Neural progenitor cell (in vitro differentiated cells): ENCODE measurements at regions not wholly inside any gene's neighbourhood (a gene's known extent, or its start where the extent isn't known, plus 50 kb on each side); places are given as distances from the start of the nearest gene placed in this dataset.

Source experiments
- DNase-seq: peaks from one replicate; pipeline ENCODE4 v3.0.0-alpha.2; 2016; ENCODE audit warnings: low spot score
- H2AFZ ChIP-seq: fragments of 200-600 bp; sonication (generic); replicated peaks from 2 replicates; pipeline ENCODE4 v1.6.1; 2016; ENCODE audit warnings: antibody characterized with exemption
- H3F3A ChIP-seq: fragments of 200-600 bp; sonication (generic); 2 replicates; pipeline ENCODE4 v1.6.1; 2016; ENCODE audit warnings: antibody characterized with exemption, low read depth
- H3K27ac ChIP-seq: fragments of 200-600 bp; sonication (generic); 2 replicates; pipeline ENCODE4 v1.5.1; 2016; ENCODE audit warnings: mild to moderate bottlenecking
- H3K27me3 ChIP-seq: fragments of 200-600 bp; sonication (generic); 2 replicates; pipeline ENCODE4 v1.6.1; 2016; ENCODE audit warnings: mild to moderate bottlenecking, moderate library complexity
- H3K36me3 ChIP-seq: fragments of 200-600 bp; sonication (generic); 2 replicates; pipeline ENCODE4 v1.5.1; 2016
- H3K4me1 ChIP-seq: fragments of 200-600 bp; sonication (generic); 2 replicates; pipeline ENCODE4 v1.6.1; 2016; ENCODE audit warnings: mixed run types
- H3K4me2 ChIP-seq: fragments of 200-600 bp; sonication (generic); 2 replicates; pipeline ENCODE4 v1.6.1; 2016
- H3K4me3 ChIP-seq: fragments of 200-600 bp; sonication (generic); 2 replicates; pipeline ENCODE4 v1.5.1; 2016
- H3K79me2 ChIP-seq: fragments of 200-600 bp; sonication (generic); 2 replicates; pipeline ENCODE4 v1.6.1; 2016; ENCODE audit warnings: low read depth
- H3K9ac ChIP-seq: fragments of 200-600 bp; sonication (generic); 2 replicates; pipeline ENCODE4 v1.6.1; 2016
- H3K9me3 ChIP-seq: fragments of 200-600 bp; sonication (generic); 2 replicates; pipeline ENCODE4 v1.5.1; 2016; ENCODE audit warnings: low read depth
- H4K20me1 ChIP-seq: fragments of 200-600 bp; sonication (generic); 2 replicates; pipeline ENCODE4 v1.6.1; 2016; ENCODE audit warnings: low read depth
- H3K27ac Mint-ChIP-seq: 3 replicates; pipeline ENCODE4 v1.8.0; 2021; ENCODE audit warnings: mixed read lengths
- H3K27me3 Mint-ChIP-seq: 2 replicates; pipeline ENCODE4 v1.8.0; 2022; ENCODE audit warnings: low read depth, mild to moderate bottlenecking, inconsistent platforms, moderate library complexity, mixed read lengths; ENCODE audit not compliant: insufficient read depth
- H3K36me3 Mint-ChIP-seq: 3 replicates; pipeline ENCODE4 v1.8.0; 2021; ENCODE audit warnings: mixed read lengths
- H3K4me1 Mint-ChIP-seq: 3 replicates; pipeline ENCODE4 v1.8.0; 2021; ENCODE audit warnings: mixed read lengths
- H3K4me3 Mint-ChIP-seq: 3 replicates; pipeline ENCODE4 v1.8.0; 2021; ENCODE audit warnings: mild to moderate bottlenecking, moderate library complexity, mixed read lengths
- H3K9me3 Mint-ChIP-seq: 3 replicates; pipeline ENCODE4 v1.8.0; 2020; ENCODE audit warnings: mixed read lengths
- CTCF ChIP-seq: fragments of 200-600 bp; sonication (generic); IDR thresholded peaks from 2 replicates; pipeline ENCODE4 v1.5.1; 2017; ENCODE audit warnings: antibody characterized with exemption, mild to moderate bottlenecking
- EZH2 ChIP-seq: fragments of 200-600 bp; sonication (generic); IDR thresholded peaks from 2 replicates; pipeline ENCODE4 v1.6.1; 2017; ENCODE audit warnings: antibody characterized with exemption, mild to moderate bottlenecking, moderate library complexity
- EZH2phosphoT487 ChIP-seq: fragments of 200-600 bp; sonication (generic); IDR thresholded peaks from 2 replicates; pipeline ENCODE4 v1.6.1; 2017; ENCODE audit warnings: antibody characterized with exemption

GRCh38 chr2:120919771-120920453, 184.2 kb downstream of the GLI2 start:
- Histone ChIP-seq H3K9ac (no peak overlapping the region), H3K4me2 (no peak overlapping the region), H4K20me1 (peaks cover 87% of the 10 kb centered on the region), H3K27me3 (no peaks in the 10 kb centered on the region), H3K9me3 (no peaks in the 10 kb centered on the region), H2AFZ (no peak overlapping the region), H3K79me2 (no peaks in the 10 kb centered on the region), H3K4me1 (peaks cover 5% of the 10 kb centered on the region), H3K36me3 (no peaks in the 10 kb centered on the region), H3F3A (peaks cover 6% of the 10 kb centered on the region), H3K27ac (no peak overlapping the region), H3K4me3 (no peak overlapping the region)
- peak overlapping the region; percentile 82 for H3K27ac Mint-ChIP-seq
- peaks cover 39% of the 10 kb centered on the region for H3K4me1 Mint-ChIP-seq
- DNase-seq = no peak
- H3K9me3 Mint-ChIP-seq = no peaks in the 10 kb centered on the region
- H3K36me3 Mint-ChIP-seq = peaks cover 20% of the 10 kb centered on the region
- H3K4me3 Mint-ChIP-seq = peak overlapping the region; percentile 7
- no peak for TF ChIP-seq CTCF
- TF ChIP-seq EZH2phosphoT487 = no peak
- TF ChIP-seq EZH2 = no peak
- peaks cover 2% of the 10 kb centered on the region for H3K27me3 Mint-ChIP-seq

- no peak for DNase-seq
- Histone ChIP-seq H3K9me3 (no peaks in the 10 kb centered on the region), H3K27ac (no peak overlapping the region), H3K36me3 (no peaks in the 10 kb centered on the region), H3K27me3 (no peaks in the 10 kb centered on the region), H3K4me1 (peaks cover 5% of the 10 kb centered on the region), H3F3A (peaks cover 6% of the 10 kb centered on the region), H2AFZ (no peak overlapping the region), H3K4me3 (no peak overlapping the region), H3K79me2 (no peaks in the 10 kb centered on the region), H3K4me2 (no peak overlapping the region), H3K9ac (no peak overlapping the region), H4K20me1 (peaks cover 85% of the 10 kb centered on the region)
- peaks cover 20% of the 10 kb centered on the region for H3K36me3 Mint-ChIP-seq
- H3K4me1 Mint-ChIP-seq = peaks cover 32% of the 10 kb centered on the region
- H3K27ac Mint-ChIP-seq = peak overlapping the region; percentile 75
- H3K27me3 Mint-ChIP-seq = peaks cover 2% of the 10 kb centered on the region
- TF ChIP-seq EZH2 (no peak), EZH2phosphoT487 (no peak), CTCF (no peak)
- H3K4me3 Mint-ChIP-seq = peak overlapping the region; percentile 7
- no peaks in the 10 kb centered on the region for H3K9me3 Mint-ChIP-seq
These were observed 184.9 kb downstream of the GLI2 start for GRCh38 chr2:120920454-120921148.

GRCh38 chr2:120921457-120921856, 185.8 kb downstream of the GLI2 start:
- H3K27me3 ChIP-seq = no peaks in the 10 kb centered on the region
- H3K4me3 Mint-ChIP-seq = no peak overlapping the region
- H4K20me1 ChIP-seq = peaks cover 81% of the 10 kb centered on the region
- H3K4me3 ChIP-seq = no peak overlapping the region
- H3K36me3 Mint-ChIP-seq = peaks cover 20% of the 10 kb centered on the region
- no peak overlapping the region for H2AFZ ChIP-seq
- peaks cover 6% of the 10 kb centered on the region for H3F3A ChIP-seq
- peaks cover 29% of the 10 kb centered on the region for H3K4me1 Mint-ChIP-seq
- H3K9me3 ChIP-seq = no peaks in the 10 kb centered on the region
- no peak overlapping the region for H3K27ac Mint-ChIP-seq
- TF ChIP-seq CTCF = peak; percentile 28
- no peak for TF ChIP-seq EZH2phosphoT487
- no peak for TF ChIP-seq EZH2
- H3K4me1 ChIP-seq = peaks cover 5% of the 10 kb centered on the region
- peaks cover 2% of the 10 kb centered on the region for H3K27me3 Mint-ChIP-seq
- H3K36me3 ChIP-seq = no peaks in the 10 kb centered on the region
- DNase-seq = no peak
- H3K9ac ChIP-seq = no peak overlapping the region
- H3K27ac ChIP-seq = no peak overlapping the region
- H3K4me2 ChIP-seq = no peak overlapping the region
- H3K9me3 Mint-ChIP-seq = no peaks in the 10 kb centered on the region
- H3K79me2 ChIP-seq = no peaks in the 10 kb centered on the region
